ENCODE measurements at regions not wholly inside any gene's neighbourhood (a gene's known extent, or its start where the extent isn't known, plus 50 kb on each side); places are given as distances from the start of the nearest gene placed in this dataset.

GRCh38 chr7:109997837-109998236 is 1093.1 kb upstream of the LRRN3 start:
- Histone ChIP-seq H3K36me3 (no peaks in the 10 kb centered on the region), H4K20me1 (no peaks in the 10 kb centered on the region), H3K9me3 (replicated peaks in 1 of 11) (no peaks in the 10 kb centered on the region), H3K9ac (no peak overlapping the region), H3K4me3 (no peak overlapping the region), H3K4me1 (no peaks in the 10 kb centered on the region), H3K4me2 (no peak overlapping the region), H3K27ac (no peak overlapping the region), H3K27me3 (no peaks in the 10 kb centered on the region)
- no peak for TF ChIP-seq Cebpa-rat (IDR thresholded peaks at IDR 0.05)

GRCh38 chr7:110001254-110001938 is 1089.5 kb upstream of the LRRN3 start:
- Histone ChIP-seq H4K20me1 (no peaks in the 10 kb centered on the region), H3K36me3 (no peaks in the 10 kb centered on the region), H3K9ac (no peak overlapping the region), H3K27ac (no peak overlapping the region), H3K4me3 (no peak overlapping the region), H3K4me1 (no peaks in the 10 kb centered on the region), H3K9me3 (replicated peaks in 1 of 11) (no peaks in the 10 kb centered on the region), H3K4me2 (no peak overlapping the region), H3K27me3 (no peaks in the 10 kb centered on the region)
- TF ChIP-seq Cebpa-rat (IDR thresholded peaks at IDR 0.05) = no peak

- no peak for TF ChIP-seq Cebpa-rat (IDR thresholded peaks at IDR 0.05)
- no peaks in the 10 kb centered on the region for H3K36me3 ChIP-seq
- no peaks in the 10 kb centered on the region for H3K9me3 ChIP-seq (replicated peaks in 1 of 11)
- H3K27ac ChIP-seq = no peak overlapping the region
- H3K4me3 ChIP-seq = no peak overlapping the region
- H3K4me1 ChIP-seq = no peaks in the 10 kb centered on the region
- no peaks in the 10 kb centered on the region for H4K20me1 ChIP-seq
- no peak overlapping the region for H3K9ac ChIP-seq
- no peak overlapping the region for H3K4me2 ChIP-seq
- H3K27me3 ChIP-seq = no peaks in the 10 kb centered on the region
Measured at GRCh38 chr7:110003827-110004226, 1087.1 kb upstream of the LRRN3 start.

- no peak overlapping the region for H3K9ac ChIP-seq
- no peaks in the 10 kb centered on the region for H3K9me3 ChIP-seq (replicated peaks in 1 of 11)
- no peak for TF ChIP-seq Cebpa-rat (IDR thresholded peaks at IDR 0.05)
- H4K20me1 ChIP-seq = no peaks in the 10 kb centered on the region
- H3K36me3 ChIP-seq = no peaks in the 10 kb centered on the region
- H3K27me3 ChIP-seq = no peaks in the 10 kb centered on the region
- no peak overlapping the region for H3K4me2 ChIP-seq
- no peak overlapping the region for H3K27ac ChIP-seq
- H3K4me1 ChIP-seq = no peaks in the 10 kb centered on the region
- no peak overlapping the region for H3K4me3 ChIP-seq
Measured at GRCh38 chr7:110007320-110008063, 1083.4 kb upstream of the LRRN3 start.

GRCh38 chr7:110010359-110010758 is 1080.6 kb upstream of the LRRN3 start:
- no peaks in the 10 kb centered on the region for H3K4me1 ChIP-seq
- no peak for TF ChIP-seq Cebpa-rat (IDR thresholded peaks at IDR 0.05)
- no peak overlapping the region for H3K27ac ChIP-seq
- H3K36me3 ChIP-seq = no peaks in the 10 kb centered on the region
- no peaks in the 10 kb centered on the region for H3K9me3 ChIP-seq (replicated peaks in 1 of 11)
- no peak overlapping the region for H3K4me2 ChIP-seq
- H3K9ac ChIP-seq = no peak overlapping the region
- no peaks in the 10 kb centered on the region for H4K20me1 ChIP-seq
- H3K27me3 ChIP-seq = no peaks in the 10 kb centered on the region
- no peak overlapping the region for H3K4me3 ChIP-seq

- Histone ChIP-seq H3K27ac (no peak overlapping the region), H4K20me1 (no peaks in the 10 kb centered on the region), H3K36me3 (no peaks in the 10 kb centered on the region), H3K4me2 (no peak overlapping the region), H3K27me3 (no peaks in the 10 kb centered on the region), H3K4me1 (no peaks in the 10 kb centered on the region), H3K9ac (no peak overlapping the region), H3K9me3 (replicated peaks in 1 of 11) (no peaks in the 10 kb centered on the region), H3K4me3 (no peak overlapping the region)
- no peak for TF ChIP-seq Cebpa-rat (IDR thresholded peaks at IDR 0.05)
Measured at GRCh38 chr7:110017405-110017804, 1073.5 kb upstream of the LRRN3 start.

GRCh38 chr7:110027385-110027784 is 1063.5 kb upstream of the LRRN3 start:
- Histone ChIP-seq H4K20me1 (no peaks in the 10 kb centered on the region), H3K36me3 (no peaks in the 10 kb centered on the region), H3K27me3 (no peaks in the 10 kb centered on the region), H3K9me3 (replicated peaks in 1 of 11) (no peaks in the 10 kb centered on the region), H3K4me2 (no peak overlapping the region), H3K4me1 (no peaks in the 10 kb centered on the region), H3K4me3 (no peak overlapping the region), H3K27ac (no peak overlapping the region), H3K9ac (no peak overlapping the region)
- TF ChIP-seq Cebpa-rat (IDR thresholded peaks at IDR 0.05) = no peak

DNA sequence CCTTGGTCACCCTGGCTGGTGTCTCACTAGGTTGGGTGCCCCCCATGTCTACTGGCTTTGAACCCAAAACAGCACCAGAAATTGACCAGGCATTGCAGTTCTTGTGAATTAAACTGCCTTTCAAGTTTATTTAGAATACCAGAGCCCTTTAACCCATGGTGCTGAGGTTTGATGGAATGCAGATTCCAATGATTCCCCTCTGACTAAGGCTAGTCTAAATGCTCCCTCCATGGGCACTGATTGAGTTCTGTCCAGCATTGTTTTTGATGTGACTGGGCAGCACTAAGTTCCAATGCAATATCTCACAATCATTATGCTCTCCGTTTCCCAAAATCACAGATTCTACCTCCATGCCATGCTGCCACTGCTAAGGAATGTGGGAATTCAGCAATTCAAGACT is 1047.4 kb upstream of the LRRN3 start:
- no peaks in the 10 kb centered on the region for H3K4me1 ChIP-seq
- H3K9me3 ChIP-seq (replicated peaks in 1 of 11) = no peaks in the 10 kb centered on the region
- no peak overlapping the region for H3K9ac ChIP-seq
- H3K36me3 ChIP-seq = no peaks in the 10 kb centered on the region
- no peaks in the 10 kb centered on the region for H3K27me3 ChIP-seq
- no peak overlapping the region for H3K27ac ChIP-seq
- H3K4me3 ChIP-seq = no peak overlapping the region
- no peaks in the 10 kb centered on the region for H4K20me1 ChIP-seq
- no peak overlapping the region for H3K4me2 ChIP-seq
- TF ChIP-seq Cebpa-rat (IDR thresholded peaks at IDR 0.05) = no peak

DNA sequence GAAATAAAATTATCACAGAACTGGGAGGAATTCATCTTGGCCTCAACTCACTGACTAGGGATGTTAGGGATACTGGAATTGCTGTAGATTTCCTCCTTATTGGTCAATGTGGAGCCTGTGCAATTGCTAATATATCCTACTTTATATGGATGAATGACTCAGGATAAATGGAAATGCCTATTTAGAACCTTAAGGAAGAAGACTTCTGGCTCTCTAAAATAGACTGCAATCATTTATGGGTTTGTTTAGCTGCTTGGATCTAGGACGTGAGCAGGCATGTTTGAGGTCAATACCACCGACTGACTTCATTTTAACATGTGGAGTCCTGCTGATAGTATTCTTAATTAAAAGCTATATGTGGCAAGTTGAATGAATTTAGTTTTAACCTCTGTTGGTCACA is 1040.1 kb upstream of the LRRN3 start:
- H3K4me1 ChIP-seq = no peaks in the 10 kb centered on the region
- no peak overlapping the region for H3K4me2 ChIP-seq
- no peaks in the 10 kb centered on the region for H3K9me3 ChIP-seq (replicated peaks in 1 of 11)
- H3K27me3 ChIP-seq = no peaks in the 10 kb centered on the region
- H3K4me3 ChIP-seq = no peak overlapping the region
- no peaks in the 10 kb centered on the region for H3K36me3 ChIP-seq
- H3K27ac ChIP-seq = no peak overlapping the region
- no peaks in the 10 kb centered on the region for H4K20me1 ChIP-seq
- TF ChIP-seq Cebpa-rat (IDR thresholded peaks at IDR 0.05) = no peak
- H3K9ac ChIP-seq = no peak overlapping the region

DNA sequence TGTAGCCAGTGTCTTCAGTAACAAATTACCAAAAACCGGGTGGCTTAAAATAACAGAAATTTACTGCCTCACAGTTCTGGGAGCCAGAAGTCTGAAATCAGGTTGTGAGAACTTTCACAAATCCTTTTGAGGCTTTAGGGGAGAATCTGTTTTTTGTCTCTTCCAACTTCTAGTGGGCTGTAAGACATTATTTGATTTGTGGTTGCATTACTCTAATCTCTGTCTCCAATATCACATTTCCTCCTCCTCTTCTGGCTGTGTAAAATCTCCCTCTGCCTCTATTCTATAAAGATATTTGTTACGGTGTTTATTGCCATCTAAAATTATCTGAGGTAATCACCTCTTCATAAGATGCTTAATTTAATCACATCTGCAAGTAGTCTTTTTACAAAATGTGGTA is 1039.6 kb upstream of the LRRN3 start:
- no peak overlapping the region for H3K4me2 ChIP-seq
- no peak overlapping the region for H3K9ac ChIP-seq
- H3K4me3 ChIP-seq = no peak overlapping the region
- no peaks in the 10 kb centered on the region for H3K27me3 ChIP-seq
- no peak for TF ChIP-seq Cebpa-rat (IDR thresholded peaks at IDR 0.05)
- no peaks in the 10 kb centered on the region for H3K4me1 ChIP-seq
- H3K27ac ChIP-seq = no peak overlapping the region
- H3K36me3 ChIP-seq = no peaks in the 10 kb centered on the region
- no peaks in the 10 kb centered on the region for H3K9me3 ChIP-seq (replicated peaks in 1 of 11)
- no peaks in the 10 kb centered on the region for H4K20me1 ChIP-seq
